CD4-positive, alpha-beta T cell treated with Interleukin-4 for 1 hour (primary cell): ENCODE measurements at regions not wholly inside any gene's neighbourhood (a gene's known extent, or its start where the extent isn't known, plus 50 kb on each side); places are given as distances from the start of the nearest gene placed in this dataset.
A peak's percentile ranks its signal among the peaks of the same experiment; 100 is the strongest.
"Not testable (repeated sequence)": the region's sequence is repeated elsewhere in the genome, so short reads cannot be mapped to it uniquely, and the experiment has no call there.

Experiments
- DNase-seq, 2 donors: peaks; one replicate each; pipeline ENCODE4 v3.0.0-alpha.2; 2020 to 2022

GRCh38 chr6:144397141-144397540 lies 112.0 kb downstream of the UTRN start:
- no peak for DNase-seq

DNA sequence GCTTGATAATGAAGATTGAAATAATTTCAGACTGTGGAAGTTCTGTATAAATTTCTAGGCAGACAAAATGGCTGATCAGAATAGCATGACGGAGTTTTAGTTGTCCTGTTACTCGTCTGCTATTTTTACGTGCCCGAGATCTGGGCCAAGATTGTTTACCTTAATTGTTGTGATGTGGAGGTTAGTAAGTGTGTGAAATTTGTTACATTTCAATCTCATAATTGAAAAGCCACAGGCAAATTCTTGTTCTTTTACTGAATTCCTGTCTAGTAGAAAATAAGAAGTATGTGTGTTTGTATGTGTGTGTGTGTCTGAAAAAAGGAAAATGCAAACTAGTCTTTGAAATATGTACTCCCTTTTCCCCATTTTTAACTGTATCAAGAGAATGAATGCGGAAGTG lies 115.2 kb downstream of the UTRN start:
- DNase-seq: no peak

DNA sequence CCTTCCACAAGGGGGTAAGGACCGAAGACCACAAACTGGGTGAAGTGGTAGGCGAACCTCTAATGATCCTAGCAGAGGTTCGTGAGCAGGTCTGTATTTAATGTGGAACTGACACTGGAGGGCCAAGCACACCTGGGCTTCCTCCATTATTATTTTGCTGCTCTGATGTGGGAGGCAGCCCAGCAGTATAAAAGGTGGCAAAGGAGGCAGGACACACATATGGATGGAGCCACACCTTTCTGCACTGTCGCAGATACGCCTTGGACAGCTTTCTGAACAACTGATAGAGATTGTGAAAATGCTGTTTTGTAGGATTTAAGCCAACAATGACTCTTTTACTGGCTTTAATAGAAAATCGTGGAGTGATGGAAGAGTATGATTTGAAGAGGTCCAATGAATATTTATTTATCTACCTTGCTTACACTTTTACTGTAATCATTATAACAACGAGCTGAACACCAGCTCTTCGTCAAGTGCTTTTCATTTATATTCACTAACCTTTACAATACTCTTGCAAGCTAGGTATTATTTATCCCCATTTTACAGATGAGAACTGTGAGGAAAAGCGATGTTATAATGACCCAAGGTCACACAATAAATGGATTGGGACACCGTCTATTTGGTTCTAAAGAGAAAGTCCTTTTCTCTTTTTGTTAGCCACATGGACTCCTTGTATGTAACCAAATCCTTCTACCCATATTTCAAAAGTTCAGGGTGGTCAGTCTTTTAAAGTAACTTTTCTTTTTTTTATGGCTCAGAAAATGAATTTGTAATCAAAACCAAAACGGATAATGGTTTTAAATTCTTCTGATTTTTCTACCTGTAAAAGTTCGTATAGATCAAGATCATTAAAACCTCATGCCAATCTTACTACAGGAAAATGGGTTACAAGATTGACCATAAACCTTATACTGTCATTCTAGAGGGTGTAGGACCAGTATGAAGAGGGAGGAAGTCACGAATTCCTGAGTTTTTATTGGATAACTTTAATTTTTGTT lies 116.9 kb downstream of the UTRN start:
- no peak for DNase-seq

GRCh38 chr6:144402750-144403149 lies 117.6 kb downstream of the UTRN start:
- no peak for DNase-seq

GRCh38 chr6:144405163-144405562 lies 120.0 kb downstream of the UTRN start:
- DNase-seq: no peak

DNA sequence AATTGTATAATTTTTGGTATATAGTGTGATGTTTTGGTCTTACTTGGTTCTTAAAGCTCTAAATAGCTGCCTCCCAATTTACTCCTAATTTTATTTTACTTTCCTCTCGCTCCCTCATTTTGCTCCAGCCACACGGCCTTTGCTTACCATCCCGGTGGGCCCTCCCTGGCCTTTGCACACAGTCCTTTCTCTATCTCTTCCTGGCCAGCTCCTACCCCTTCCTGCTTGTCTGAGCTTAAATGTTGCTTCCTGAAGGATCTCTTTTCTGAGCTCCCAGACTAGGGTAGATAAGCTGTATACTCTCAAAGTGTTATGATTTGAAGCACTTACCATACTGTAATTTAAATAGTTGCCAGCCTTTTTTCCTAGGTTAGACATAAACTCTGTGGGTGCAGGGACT lies 121.7 kb downstream of the UTRN start:
- no peak for DNase-seq

DNA sequence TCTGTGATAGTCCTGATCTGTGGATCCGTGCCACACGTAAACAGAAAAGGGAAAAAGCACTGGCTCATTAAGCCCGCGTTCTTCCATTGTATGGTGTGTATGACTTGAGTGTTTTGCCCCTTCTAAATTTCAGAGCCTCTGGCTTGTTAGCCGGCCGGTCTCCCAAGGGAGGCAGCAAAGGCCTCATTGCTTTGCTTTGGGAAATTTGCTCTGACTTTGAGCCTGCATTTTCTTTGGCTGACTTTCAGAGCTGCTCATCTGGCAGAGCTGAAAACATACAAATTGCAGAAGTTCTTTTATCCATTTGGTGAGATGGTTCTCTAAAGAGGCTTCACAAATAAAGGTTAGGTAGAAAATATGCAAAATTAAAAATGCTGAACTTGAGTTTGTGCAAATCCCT lies 123.0 kb downstream of the UTRN start:
- no peak for DNase-seq

GRCh38 chr6:144410059-144410458 lies 124.9 kb downstream of the UTRN start:
- no peak for DNase-seq

GRCh38 chr6:144410574-144410973 lies 125.4 kb downstream of the UTRN start:
- DNase-seq: not testable (repeated sequence)

DNA sequence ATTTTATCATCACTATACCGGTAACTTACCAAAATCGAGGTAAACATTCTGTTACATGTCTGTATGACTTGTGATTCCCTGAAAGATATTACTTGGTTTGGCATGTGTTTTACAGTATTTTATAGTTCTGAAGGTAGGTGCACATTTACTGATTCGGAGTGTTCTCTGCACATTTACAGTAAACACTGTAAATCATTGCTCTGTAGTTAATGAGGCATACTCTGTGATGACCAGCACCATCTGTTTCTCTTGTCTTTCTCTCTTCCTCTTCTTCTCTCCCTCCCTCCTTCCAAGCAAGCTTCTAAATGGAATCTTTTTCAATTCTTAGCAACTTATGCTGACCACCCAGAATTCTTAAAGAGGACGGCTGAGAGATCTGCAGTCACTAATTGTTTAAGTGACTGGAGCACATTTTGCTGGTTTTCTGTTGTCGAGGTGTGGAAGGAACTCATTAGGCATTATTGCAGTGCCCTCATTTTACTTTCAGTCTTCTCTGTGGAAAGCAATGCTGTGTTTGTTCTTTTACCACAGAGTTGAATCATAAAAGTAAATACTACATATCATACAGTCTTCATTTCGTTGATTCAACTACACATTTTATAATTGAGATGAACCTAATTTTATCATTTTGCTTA lies 126.5 kb downstream of the UTRN start:
- DNase-seq: peak in 1 of 2 donors; percentile 18

DNA sequence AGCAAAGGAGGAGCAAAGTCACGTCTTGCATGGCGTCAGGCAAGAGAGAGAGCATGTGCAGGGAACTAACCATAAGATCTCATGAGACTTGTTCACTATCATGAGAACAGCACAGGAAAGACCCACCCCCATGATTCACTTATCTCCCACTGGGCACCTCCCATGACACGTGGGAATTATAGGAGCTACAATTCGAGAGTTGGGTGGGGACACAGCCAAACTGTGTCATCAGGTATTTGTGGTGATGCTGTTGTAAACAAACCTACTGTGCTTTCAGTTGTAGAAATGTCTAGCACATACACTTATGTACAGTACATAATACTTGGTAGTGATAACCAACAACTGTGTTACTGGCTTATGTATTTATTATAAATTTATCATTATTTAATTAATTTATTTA lies 128.3 kb downstream of the UTRN start:
- DNase-seq: no peak

- DNase-seq: no peak
These were observed 129.9 kb downstream of the UTRN start for GRCh38 chr6:144415014-144415413.

GRCh38 chr6:144415835-144416237 lies 130.7 kb downstream of the UTRN start:
- DNase-seq: no peak

DNA sequence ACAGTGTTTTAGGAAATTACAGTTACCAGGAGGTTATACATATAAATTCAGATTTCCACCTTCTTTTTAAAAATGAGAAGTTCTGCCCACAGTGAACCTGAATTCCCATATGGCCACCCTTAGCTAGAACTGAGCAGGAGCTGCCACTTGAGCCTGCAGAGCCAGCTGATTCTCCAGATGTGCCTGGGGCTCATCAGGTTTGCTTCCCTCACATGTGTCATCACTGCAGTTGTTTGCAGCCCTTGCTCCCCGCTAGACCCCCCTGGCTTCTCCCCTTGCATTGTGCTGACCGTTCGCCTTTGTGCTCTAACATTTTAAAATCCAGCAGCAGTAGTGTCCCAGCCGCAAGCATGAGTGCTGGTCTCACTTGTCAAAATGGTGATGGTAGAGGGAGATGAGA lies 131.1 kb downstream of the UTRN start:
- DNase-seq: no peak

GRCh38 chr6:144416773-144417172 lies 131.6 kb downstream of the UTRN start:
- no peak for DNase-seq

- DNase-seq: no peak
These were observed 132.5 kb downstream of the UTRN start for GRCh38 chr6:144417681-144418080.

GRCh38 chr6:144418959-144419545 lies 133.9 kb downstream of the UTRN start:
- no peak for DNase-seq

GRCh38 chr6:144423167-144423566 lies 138.0 kb downstream of the UTRN start:
- no peak for DNase-seq

DNA sequence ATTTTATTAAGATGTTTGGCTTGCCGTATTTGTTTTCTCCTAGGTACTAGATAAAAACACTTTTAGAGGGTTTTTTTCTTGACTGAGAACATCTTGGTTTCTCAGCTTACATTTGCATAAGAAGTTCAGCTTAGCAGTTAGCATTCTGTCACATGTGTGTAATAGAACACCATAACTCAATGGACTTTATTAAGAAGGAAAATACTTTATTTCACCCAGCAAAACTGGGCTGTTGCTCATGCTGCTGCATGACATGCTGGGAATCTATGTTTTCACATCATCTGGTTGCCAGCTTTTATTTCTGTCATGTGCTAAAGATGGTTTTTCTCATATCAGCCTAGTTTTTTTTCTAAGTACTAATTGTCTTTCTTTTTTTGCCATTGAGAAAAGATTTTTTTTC lies 144.6 kb downstream of the UTRN start:
- DNase-seq: no peak

- DNase-seq: not testable (repeated sequence)
These were observed 148.3 kb downstream of the UTRN start for GRCh38 chr6:144433446-144433845.

DNA sequence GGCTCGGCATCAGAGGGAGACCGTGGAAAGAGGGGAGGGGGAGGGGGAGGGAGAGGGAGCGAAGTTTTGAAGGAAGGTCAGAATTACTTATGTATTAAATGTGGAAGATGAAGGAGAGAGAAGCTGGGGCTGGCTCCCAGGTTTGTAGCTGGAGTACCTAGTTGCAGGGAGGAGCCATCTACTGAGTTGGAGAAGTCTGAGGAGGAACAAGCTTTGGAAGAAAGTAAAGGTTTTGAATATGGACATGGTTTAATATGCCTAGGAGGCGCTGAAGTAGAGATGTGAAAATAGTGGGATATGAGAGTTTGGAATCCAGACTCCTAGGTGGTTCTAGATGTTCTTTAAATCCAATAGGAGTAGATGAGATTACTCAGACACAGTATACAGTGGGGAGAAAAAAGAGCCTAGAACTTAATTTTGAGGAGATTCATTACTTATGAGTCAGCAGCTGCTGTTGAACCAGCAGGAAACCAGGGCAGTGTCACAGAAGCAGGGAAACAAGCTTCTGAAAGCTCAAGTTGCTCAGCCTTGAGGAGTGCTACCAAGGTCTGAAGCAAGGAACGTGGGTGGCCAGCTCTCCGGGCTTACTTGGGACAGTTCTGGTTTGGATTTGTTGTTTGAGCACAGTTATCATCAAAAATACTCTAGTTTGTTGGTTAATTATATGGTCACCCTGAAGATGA lies 149.3 kb downstream of the UTRN start:
- DNase-seq: no peak

DNA sequence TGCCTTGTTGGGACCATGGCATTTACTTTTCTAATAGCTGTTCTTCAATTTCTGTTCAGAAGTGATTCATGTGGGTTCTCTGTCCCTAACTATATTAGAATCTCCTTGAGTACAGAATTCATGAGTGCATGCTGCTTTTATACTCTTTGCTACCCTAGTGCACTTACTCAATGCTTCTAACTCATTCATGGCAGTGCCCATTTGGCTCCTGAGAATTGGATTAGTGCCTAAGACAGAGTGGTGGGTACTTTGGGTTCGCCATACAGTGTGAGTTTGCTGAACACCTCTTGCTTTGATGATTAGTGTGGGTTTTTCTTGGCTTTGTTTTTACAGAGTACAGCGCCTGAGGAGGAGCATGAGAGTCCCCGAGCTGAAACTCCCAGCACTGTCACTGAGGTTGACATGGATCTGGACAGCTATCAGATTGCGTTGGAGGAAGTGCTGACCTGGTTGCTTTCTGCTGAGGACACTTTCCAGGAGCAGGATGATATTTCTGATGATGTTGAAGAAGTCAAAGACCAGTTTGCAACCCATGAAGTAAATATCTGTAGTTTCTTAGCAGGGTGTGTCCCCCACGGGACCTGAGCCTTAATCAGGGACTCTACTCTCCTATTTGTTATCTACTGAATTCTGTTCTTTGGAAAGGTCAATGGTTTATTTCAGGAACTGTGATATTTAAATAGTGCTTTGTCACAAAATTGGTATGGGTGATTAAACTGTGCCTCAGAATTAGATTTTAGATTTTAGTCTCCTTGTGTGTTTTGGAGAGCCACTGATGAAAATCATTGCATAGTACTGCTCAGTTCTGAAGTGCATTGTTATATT lies 150.7 kb downstream of the UTRN start:
- no peak for DNase-seq
